Stimulated activated naive B cell treated with anti-CD40 and anti-IgM and Interleukin-4, amounts not matched to agents 10 μg/mL and 1 μg/mL and 100 μg/mL, for 72 hours (primary cell): ENCODE measurements at regions not wholly inside any gene's neighbourhood (a gene's known extent, or its start where the extent isn't known, plus 50 kb on each side); places are given as distances from the start of the nearest gene placed in this dataset.

Source experiments
- ATAC-seq, 2 donors: fragments of 150-1000 bp; cut with Tn5 transposase; replicated peaks; 2 replicates each; pipeline ENCODE4 v1.10.0; 2021; ENCODE audit warnings: moderate library complexity in 1 of 2
- DNase-seq: peaks from one replicate; pipeline ENCODE4 v3.0.0; 2021
- H3K27ac Mint-ChIP-seq: one replicate; pipeline ENCODE4 v1.8.0; 2022; ENCODE audit warnings: mild to moderate bottlenecking, mixed read lengths
- H3K27me3 Mint-ChIP-seq, 2 donors: one replicate each; pipeline ENCODE4 v1.8.0; 2022; ENCODE audit warnings: mixed read lengths in 2 of 2
- H3K36me3 Mint-ChIP-seq, 2 donors: one replicate each; pipeline ENCODE4 v1.8.0; 2022; ENCODE audit warnings: mixed read lengths in 2 of 2, mild to moderate bottlenecking in 1 of 2
- H3K4me1 Mint-ChIP-seq, 2 donors: one replicate each; pipeline ENCODE4 v1.8.0; 2022; ENCODE audit warnings: mixed read lengths in 2 of 2, mild to moderate bottlenecking in 1 of 2
- H3K4me3 Mint-ChIP-seq, 2 donors: one replicate each; pipeline ENCODE4 v1.8.0; 2022; ENCODE audit warnings: mild to moderate bottlenecking in 2 of 2, mixed read lengths in 2 of 2, moderate library complexity in 1 of 2
- H3K9me3 Mint-ChIP-seq, 2 donors: one replicate each; pipeline ENCODE4 v1.8.0; 2022; ENCODE audit warnings: mixed read lengths in 2 of 2, mild to moderate bottlenecking in 1 of 2

- no peak for DNase-seq
- H3K27ac Mint-ChIP-seq = no peak overlapping the region
- no peaks in the 10 kb centered on the region for H3K4me1 Mint-ChIP-seq
- no peak for ATAC-seq
- H3K4me3 Mint-ChIP-seq = no peak overlapping the region
- H3K36me3 Mint-ChIP-seq = peaks cover 3 to 5% of the 10 kb centered on the region in 2 donors
- peaks cover 0 to 9% of the 10 kb centered on the region in 2 donors for H3K27me3 Mint-ChIP-seq
- peaks cover 17 to 25% of the 10 kb centered on the region in 2 donors for H3K9me3 Mint-ChIP-seq
These were observed 106.3 kb upstream of the GPC1 start for GRCh38 chr2:240329116-240329665.

GRCh38 chr2:240329778-240330177, 105.7 kb upstream of the GPC1 start:
- H3K4me1 Mint-ChIP-seq = no peaks in the 10 kb centered on the region

GRCh38 chr2:240333985-240334384, 101.5 kb upstream of the GPC1 start:
- H3K4me3 Mint-ChIP-seq = no peak overlapping the region
- no peaks in the 10 kb centered on the region for H3K4me1 Mint-ChIP-seq
- DNase-seq = no peak
- peaks cover 17 to 25% of the 10 kb centered on the region in 2 donors for H3K9me3 Mint-ChIP-seq
- no peak overlapping the region for H3K27ac Mint-ChIP-seq
- peaks cover 11 to 26% of the 10 kb centered on the region in 2 donors for H3K27me3 Mint-ChIP-seq
- ATAC-seq = no peak
- peaks cover 3 to 5% of the 10 kb centered on the region in 2 donors for H3K36me3 Mint-ChIP-seq

More at GRCh38 chr2:240329778-240330177, 105.7 kb upstream of the GPC1 start:
- no peak overlapping the region for H3K4me3 Mint-ChIP-seq
- H3K36me3 Mint-ChIP-seq = peaks cover 3 to 5% of the 10 kb centered on the region in 2 donors
- H3K27me3 Mint-ChIP-seq = peaks cover 0 to 9% of the 10 kb centered on the region in 2 donors
- H3K27ac Mint-ChIP-seq = no peak overlapping the region
- peaks cover 17 to 25% of the 10 kb centered on the region in 2 donors for H3K9me3 Mint-ChIP-seq
- no peak for DNase-seq
- ATAC-seq = no peak

GRCh38 chr2:240335061-240335460, 100.4 kb upstream of the GPC1 start:
- Mint-ChIP-seq H3K36me3 (peaks cover 3% of the 10 kb centered on the region in 2 donors), H3K27ac (no peak overlapping the region)
- DNase-seq = no peak

GRCh38 chr2:240336820-240337427, 98.5 kb upstream of the GPC1 start:
- Mint-ChIP-seq H3K27me3 (peaks cover 11 to 27% of the 10 kb centered on the region in 2 donors), H3K27ac (no peak overlapping the region), H3K36me3 (peaks cover 2 to 3% of the 10 kb centered on the region in 2 donors), H3K4me1 (no peaks in the 10 kb centered on the region), H3K4me3 (no peak overlapping the region), H3K9me3 (peaks cover 5 to 12% of the 10 kb centered on the region in 2 donors)
- DNase-seq = no peak
- ATAC-seq = no peak

More at GRCh38 chr2:240335061-240335460, 100.4 kb upstream of the GPC1 start:
- Mint-ChIP-seq H3K27me3 (peaks cover 11 to 27% of the 10 kb centered on the region in 2 donors), H3K9me3 (peaks cover 15 to 25% of the 10 kb centered on the region in 2 donors), H3K4me3 (no peak overlapping the region), H3K4me1 (no peaks in the 10 kb centered on the region)
- no peak for ATAC-seq

GRCh38 chr2:240338274-240338673, 97.2 kb upstream of the GPC1 start:
- Mint-ChIP-seq H3K36me3 (no peaks in the 10 kb centered on the region), H3K4me1 (no peaks in the 10 kb centered on the region), H3K4me3 (no peak overlapping the region), H3K27me3 (peaks cover 11 to 27% of the 10 kb centered on the region in 2 donors), H3K27ac (no peak overlapping the region), H3K9me3 (no peaks in the 10 kb centered on the region)
- no peak for DNase-seq
- no peak for ATAC-seq

GRCh38 chr2:240339411-240340360, 95.8 kb upstream of the GPC1 start:
- Mint-ChIP-seq H3K9me3 (no peaks in the 10 kb centered on the region), H3K27ac (no peak overlapping the region), H3K36me3 (no peaks in the 10 kb centered on the region), H3K4me1 (no peaks in the 10 kb centered on the region), H3K27me3 (peaks cover 11 to 27% of the 10 kb centered on the region in 2 donors), H3K4me3 (no peak overlapping the region)
- DNase-seq (no peak), ATAC-seq (peak in 1 of 2 donors; percentile 7)

GRCh38 chr2:240340361-240340761, 95.1 kb upstream of the GPC1 start:
- no peaks in the 10 kb centered on the region for H3K36me3 Mint-ChIP-seq
- DNase-seq (no peak), ATAC-seq (peak in 1 of 2 donors; percentile 7)
- H3K27ac Mint-ChIP-seq = no peak overlapping the region
- H3K4me3 Mint-ChIP-seq = no peak overlapping the region
- H3K27me3 Mint-ChIP-seq = peaks cover 11 to 27% of the 10 kb centered on the region in 2 donors
- no peaks in the 10 kb centered on the region for H3K9me3 Mint-ChIP-seq
- no peaks in the 10 kb centered on the region for H3K4me1 Mint-ChIP-seq

GRCh38 chr2:240341064-240341463, 94.4 kb upstream of the GPC1 start:
- H3K27ac Mint-ChIP-seq = no peak overlapping the region
- DNase-seq (no peak), ATAC-seq (no peak)
- peaks cover 11 to 24% of the 10 kb centered on the region in 2 donors for H3K27me3 Mint-ChIP-seq
- no peaks in the 10 kb centered on the region for H3K9me3 Mint-ChIP-seq
- H3K36me3 Mint-ChIP-seq = no peaks in the 10 kb centered on the region
- H3K4me3 Mint-ChIP-seq = no peak overlapping the region
- no peaks in the 10 kb centered on the region for H3K4me1 Mint-ChIP-seq

GRCh38 chr2:240343548-240343947, 91.9 kb upstream of the GPC1 start:
- no peaks in the 10 kb centered on the region for H3K4me1 Mint-ChIP-seq
- no peaks in the 10 kb centered on the region for H3K36me3 Mint-ChIP-seq
- ATAC-seq (no peak), DNase-seq (no peak)
- no peak overlapping the region for H3K27ac Mint-ChIP-seq
- H3K4me3 Mint-ChIP-seq = no peak overlapping the region
- H3K9me3 Mint-ChIP-seq = no peaks in the 10 kb centered on the region
- peaks cover 0 to 6% of the 10 kb centered on the region in 2 donors for H3K27me3 Mint-ChIP-seq

- no peak for DNase-seq
- no peak for ATAC-seq
- Mint-ChIP-seq H3K4me3 (no peak overlapping the region), H3K27ac (no peak overlapping the region), H3K4me1 (no peaks in the 10 kb centered on the region), H3K27me3 (peaks cover 0 to 4% of the 10 kb centered on the region in 2 donors), H3K36me3 (no peaks in the 10 kb centered on the region), H3K9me3 (no peaks in the 10 kb centered on the region)
These were observed 90.6 kb upstream of the GPC1 start for GRCh38 chr2:240344904-240345303.

GRCh38 chr2:240346015-240346752, 89.3 kb upstream of the GPC1 start:
- Mint-ChIP-seq H3K4me3 (no peak overlapping the region), H3K9me3 (no peaks in the 10 kb centered on the region), H3K27ac (no peak overlapping the region), H3K36me3 (no peaks in the 10 kb centered on the region), H3K27me3 (peaks cover 8 to 9% of the 10 kb centered on the region in 2 donors), H3K4me1 (no peaks in the 10 kb centered on the region)
- DNase-seq (no peak), ATAC-seq (no peak)

- ATAC-seq (no peak), DNase-seq (no peak)
- Mint-ChIP-seq H3K27ac (no peak overlapping the region), H3K4me1 (no peaks in the 10 kb centered on the region), H3K9me3 (no peaks in the 10 kb centered on the region), H3K4me3 (no peak overlapping the region), H3K36me3 (no peaks in the 10 kb centered on the region), H3K27me3 (peaks cover 8 to 9% of the 10 kb centered on the region in 2 donors)
These were observed 88.6 kb upstream of the GPC1 start for GRCh38 chr2:240346753-240347372.
